Gastroesophageal sphincter (tissue), 4 donors: ENCODE measurements at regions not wholly inside any gene's neighbourhood (a gene's known extent, or its start where the extent isn't known, plus 50 kb on each side); places are given as distances from the start of the nearest gene placed in this dataset.

ENCODE experiments used
- ATAC-seq: fragments of 150-250 bp; one replicate; pipeline ENCODE4 v1.9.1; 2016; ENCODE audit warnings: mild to moderate bottlenecking, moderate library complexity
- H3K27ac ChIP-seq, 4 donors: fragments of 200-600 bp; sonication (generic) in 3 of 4; 1 replicate in 3 of 4; 2 replicates in 1 of 4; pipeline ENCODE4 v1.5.1; 2016 to 2019
- H3K27me3 ChIP-seq: fragments of 200-600 bp; sonication (generic); one replicate; pipeline ENCODE4 v1.5.1; 2019
- H3K36me3 ChIP-seq, 2 donors: fragments of 200-600 bp; sonication (generic); one replicate each; pipeline ENCODE4 v1.5.1; 2019; ENCODE audit warnings: control low read depth in 1 of 2
- H3K4me1 ChIP-seq, 3 donors: fragments of 200-600 bp; sonication (generic); 1 replicate in 2 of 3; 2 replicates in 1 of 3; pipeline ENCODE4 v1.5.1; 2016 to 2019; ENCODE audit warnings: control low read depth in 2 of 3
- H3K4me3 ChIP-seq, 2 donors: fragments of 200-600 bp; sonication (generic); one replicate each; pipeline ENCODE4 v1.5.1; 2019; ENCODE audit warnings: mild to moderate bottlenecking in 1 of 2, moderate library complexity in 1 of 2
- H3K9me3 ChIP-seq, 3 donors: fragments of 200-600 bp; sonication (generic); one replicate each; pipeline ENCODE4 v1.5.1; 2017 to 2019; ENCODE audit warnings: control low read depth in 2 of 3
- EP300 ChIP-seq: sonication (generic); formaldehyde crosslinking; IDR thresholded peaks from one replicate; pipeline ENCODE4 v1.6.1; 2017; ENCODE audit warnings: antibody characterized with exemption, mild to moderate bottlenecking
- POLR2A ChIP-seq, 2 donors: fragments of 450-650 bp; IDR thresholded peaks; one replicate each; pipeline ENCODE4 v1.6.1; 2017; ENCODE audit warnings: antibody characterized with exemption in 2 of 2, mild to moderate bottlenecking in 2 of 2, moderate library complexity in 1 of 2
- POLR2AphosphoS5 ChIP-seq: sonication (generic); formaldehyde crosslinking; IDR thresholded peaks from one replicate; pipeline ENCODE4 v1.6.1; 2017; ENCODE audit warnings: antibody characterized with exemption
- WGBS, 2 donors: methylation state at CpG; one replicate each; pipeline ENCODE4 v1.1.5; 2018; ENCODE audit warnings: low coverage in 1 of 2; 5-methylcytosine and 5-hydroxymethylcytosine counted together
- TF ChIP-seq, protein P1 (sequence below), 4 experiments: fragments of 200-600 bp in 2 of 4; fragments of 450-650 bp in 2 of 4; sonication (generic) in 1 of 4; IDR thresholded peaks; one replicate each; pipeline ENCODE4 v1.5.1; 2017 to 2019; ENCODE audit warnings: antibody characterized with exemption in 4 of 4, mild to moderate bottlenecking in 2 of 4, moderate library complexity in 2 of 4

DNA sequence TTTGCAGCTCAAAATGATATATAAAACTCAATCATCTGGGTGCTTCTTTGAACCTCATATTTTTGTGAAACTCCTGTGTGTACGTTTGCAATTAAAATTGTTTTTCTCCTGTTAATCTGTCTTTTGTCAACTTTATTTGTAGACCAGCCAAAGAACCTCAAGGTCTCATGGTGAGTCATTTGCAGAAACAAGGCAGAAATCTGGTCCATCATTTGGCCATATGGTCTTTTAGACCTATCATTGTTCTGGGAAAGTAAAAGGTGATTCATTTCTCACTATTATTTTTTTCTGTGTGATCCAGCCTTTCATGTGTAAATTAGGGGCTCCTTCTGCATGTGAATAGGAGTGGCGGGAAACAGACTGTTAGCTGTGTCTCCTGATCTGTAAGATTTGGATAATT lies 399.1 kb upstream of the DDI1 start:
- TF ChIP-seq POLR2AphosphoS5: no peak
- TF ChIP-seq, protein P1, sequence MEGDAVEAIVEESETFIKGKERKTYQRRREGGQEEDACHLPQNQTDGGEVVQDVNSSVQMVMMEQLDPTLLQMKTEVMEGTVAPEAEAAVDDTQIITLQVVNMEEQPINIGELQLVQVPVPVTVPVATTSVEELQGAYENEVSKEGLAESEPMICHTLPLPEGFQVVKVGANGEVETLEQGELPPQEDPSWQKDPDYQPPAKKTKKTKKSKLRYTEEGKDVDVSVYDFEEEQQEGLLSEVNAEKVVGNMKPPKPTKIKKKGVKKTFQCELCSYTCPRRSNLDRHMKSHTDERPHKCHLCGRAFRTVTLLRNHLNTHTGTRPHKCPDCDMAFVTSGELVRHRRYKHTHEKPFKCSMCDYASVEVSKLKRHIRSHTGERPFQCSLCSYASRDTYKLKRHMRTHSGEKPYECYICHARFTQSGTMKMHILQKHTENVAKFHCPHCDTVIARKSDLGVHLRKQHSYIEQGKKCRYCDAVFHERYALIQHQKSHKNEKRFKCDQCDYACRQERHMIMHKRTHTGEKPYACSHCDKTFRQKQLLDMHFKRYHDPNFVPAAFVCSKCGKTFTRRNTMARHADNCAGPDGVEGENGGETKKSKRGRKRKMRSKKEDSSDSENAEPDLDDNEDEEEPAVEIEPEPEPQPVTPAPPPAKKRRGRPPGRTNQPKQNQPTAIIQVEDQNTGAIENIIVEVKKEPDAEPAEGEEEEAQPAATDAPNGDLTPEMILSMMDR (IDR thresholded peaks at IDR 0.05): no peak
- TF ChIP-seq EP300: no peak
- TF ChIP-seq POLR2A (IDR thresholded peaks at IDR 0.05): no peak
- Histone ChIP-seq H3K36me3 (no peaks in the 10 kb centered on the region), H3K27me3 (no peaks in the 10 kb centered on the region), H3K27ac (no peak overlapping the region), H3K4me3 (no peak overlapping the region), H3K4me1 (no peaks in the 10 kb centered on the region), H3K9me3 (no peaks in the 10 kb centered on the region)
- ATAC-seq: no peak
- WGBS, 2 donors: 80 to 88% methylated on average over 2 of the region's 2 CpGs

DNA sequence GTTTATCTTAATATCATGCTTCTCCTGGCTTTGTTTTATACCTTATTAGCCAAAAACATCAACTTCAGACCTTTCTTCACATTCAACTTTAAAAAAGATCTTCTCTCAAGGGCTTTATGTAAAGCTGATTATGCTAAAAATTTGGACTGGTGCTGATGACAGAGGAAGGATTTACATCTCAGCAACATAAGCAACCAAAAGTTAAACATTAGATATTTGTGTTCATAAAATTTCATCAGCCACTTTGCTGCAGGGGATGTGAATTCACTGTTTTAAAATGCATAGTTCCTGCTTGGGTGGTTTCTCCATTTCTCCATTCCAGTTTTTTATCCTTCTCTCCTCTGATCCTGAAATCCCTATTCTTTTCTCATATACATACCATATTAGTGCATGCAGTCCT lies 398.6 kb upstream of the DDI1 start:
- H3K27me3 ChIP-seq: no peaks in the 10 kb centered on the region
- no peaks in the 10 kb centered on the region for H3K36me3 ChIP-seq
- TF ChIP-seq POLR2AphosphoS5 (no peak), POLR2A (IDR thresholded peaks at IDR 0.05) (no peak), EP300 (no peak)
- no peak overlapping the region for H3K27ac ChIP-seq
- no peak for ATAC-seq
- H3K4me1 ChIP-seq: no peaks in the 10 kb centered on the region
- no peak overlapping the region for H3K4me3 ChIP-seq
- H3K9me3 ChIP-seq: no peaks in the 10 kb centered on the region

DNA sequence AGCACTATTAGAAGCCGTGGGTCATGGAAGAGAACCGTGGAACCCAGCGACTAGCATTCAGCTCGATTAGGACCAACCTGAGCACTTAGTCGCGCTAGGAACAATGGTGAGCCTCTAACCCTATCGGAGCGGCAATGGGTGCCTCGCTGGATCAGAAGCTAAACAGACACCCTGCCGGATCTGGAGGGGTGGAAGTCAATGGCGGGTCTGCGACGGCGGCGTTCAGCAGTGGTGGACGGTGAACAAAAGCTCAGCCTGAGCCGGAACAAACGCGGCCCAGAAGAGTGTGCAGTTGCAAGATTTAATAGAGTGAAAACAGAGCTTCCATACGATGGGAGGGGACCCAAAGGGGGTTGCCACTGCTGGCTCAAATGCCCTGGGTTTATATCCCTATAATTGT lies 391.8 kb upstream of the DDI1 start:
- H3K4me3 ChIP-seq: no peak overlapping the region
- TF ChIP-seq, protein P1 (IDR thresholded peaks at IDR 0.05): no peak
- TF ChIP-seq POLR2A (IDR thresholded peaks at IDR 0.05): no peak
- no peak for TF ChIP-seq POLR2AphosphoS5
- TF ChIP-seq EP300: no peak
- 80 to 96% methylated on average over 1 to 13 of the region's 20 CpGs for WGBS, 2 donors
- no peaks in the 10 kb centered on the region for H3K36me3 ChIP-seq
- no peaks in the 10 kb centered on the region for H3K4me1 ChIP-seq
- H3K27ac ChIP-seq: no peak overlapping the region
- no peaks in the 10 kb centered on the region for H3K9me3 ChIP-seq
- H3K27me3 ChIP-seq: no peaks in the 10 kb centered on the region
- ATAC-seq: no peak

DNA sequence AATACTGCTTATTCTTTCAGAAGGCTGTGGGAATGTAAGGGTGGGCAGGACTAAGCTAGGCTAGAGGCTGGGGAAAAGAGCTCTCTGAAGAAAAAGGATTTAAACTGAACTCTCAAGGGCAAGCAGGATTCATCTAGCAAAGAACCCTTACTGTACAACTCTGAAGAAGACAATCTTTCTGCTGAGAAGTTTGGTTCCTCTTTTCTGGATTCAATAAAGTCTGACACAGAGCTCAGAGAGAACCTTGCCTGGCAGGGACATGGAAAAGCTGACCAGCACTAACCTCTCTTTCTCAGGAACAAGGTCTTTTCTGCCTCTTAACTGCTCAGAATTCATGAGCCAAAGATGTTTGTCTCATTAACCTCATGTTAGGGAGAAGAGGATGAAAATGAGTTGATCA lies 388.4 kb upstream of the DDI1 start:
- ATAC-seq: no peak

DNA sequence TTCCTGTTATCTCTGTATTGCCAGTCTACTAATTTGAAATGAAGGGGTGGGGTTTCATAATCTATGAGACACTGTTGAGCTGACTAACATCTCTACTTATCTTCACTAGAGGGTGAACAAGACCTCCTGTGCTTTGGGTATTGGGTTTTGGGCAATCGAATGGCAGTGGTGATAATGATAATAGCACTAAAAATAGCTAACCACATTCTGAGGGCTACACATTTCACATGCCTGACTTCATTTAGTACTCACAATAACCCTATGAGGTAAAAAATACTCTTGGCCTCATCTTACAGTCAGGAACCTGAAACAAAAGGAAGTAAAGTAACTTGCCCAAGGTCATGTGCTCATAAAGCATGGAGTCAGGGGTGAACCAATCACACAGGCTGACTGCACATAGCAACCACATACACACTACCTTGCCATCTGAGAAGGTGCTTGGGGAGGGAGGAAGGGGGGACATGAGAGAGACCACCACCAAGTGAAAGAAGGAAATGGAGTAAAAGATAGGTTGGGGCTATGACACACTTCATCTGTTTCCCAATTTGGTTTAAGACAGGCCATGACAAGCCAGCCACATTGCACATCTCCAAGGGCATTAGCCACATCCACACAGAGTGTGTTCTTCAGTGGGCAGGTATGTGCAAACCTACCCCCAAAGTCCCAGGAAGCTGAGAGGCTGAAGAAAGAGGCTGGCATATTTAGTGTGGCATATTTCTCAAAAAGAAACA lies 387.6 kb upstream of the DDI1 start:
- Histone ChIP-seq H3K36me3 (no peaks in the 10 kb centered on the region), H3K27me3 (no peaks in the 10 kb centered on the region), H3K4me1 (no peaks in the 10 kb centered on the region), H3K4me3 (no peak overlapping the region), H3K27ac (no peak overlapping the region), H3K9me3 (peaks cover 0 to 12% (median 0%) of the 10 kb centered on the region in 3 donors)
- no peak for ATAC-seq
- WGBS, 2 donors: 82 to 100% methylated on average over 1 of the region's 1 CpG
- TF ChIP-seq, protein P1 (IDR thresholded peaks at IDR 0.05): no peak
- TF ChIP-seq POLR2A (IDR thresholded peaks at IDR 0.05): no peak
- TF ChIP-seq POLR2AphosphoS5: no peak
- no peak for TF ChIP-seq EP300

More for the DNA sequence above, 388.4 kb upstream of the DDI1 start:
- Histone ChIP-seq H3K4me3 (no peak overlapping the region), H3K4me1 (no peaks in the 10 kb centered on the region), H3K36me3 (no peaks in the 10 kb centered on the region), H3K27me3 (no peaks in the 10 kb centered on the region), H3K27ac (no peak overlapping the region), H3K9me3 (peaks cover 0 to 12% (median 0%) of the 10 kb centered on the region in 3 donors)
- TF ChIP-seq POLR2AphosphoS5 (no peak), EP300 (no peak), POLR2A (IDR thresholded peaks at IDR 0.05) (no peak)
- TF ChIP-seq, protein P1 (IDR thresholded peaks at IDR 0.05): no peak
